NCI-H2227 (cell line): ENCODE measurements at regions not wholly inside any gene's neighbourhood (a gene's known extent, or its start where the extent isn't known, plus 50 kb on each side); places are given as distances from the start of the nearest gene placed in this dataset.
"Not testable (repeated sequence)": the region's sequence is repeated elsewhere in the genome, so short reads cannot be mapped to it uniquely, and the experiment has no call there.

Experiments
- DNase-seq: peaks from one replicate; lab custom pipeline; 2025; ENCODE audit not compliant: unreplicated experiment; lab: John Stamatoyannopoulos, UW

DNA sequence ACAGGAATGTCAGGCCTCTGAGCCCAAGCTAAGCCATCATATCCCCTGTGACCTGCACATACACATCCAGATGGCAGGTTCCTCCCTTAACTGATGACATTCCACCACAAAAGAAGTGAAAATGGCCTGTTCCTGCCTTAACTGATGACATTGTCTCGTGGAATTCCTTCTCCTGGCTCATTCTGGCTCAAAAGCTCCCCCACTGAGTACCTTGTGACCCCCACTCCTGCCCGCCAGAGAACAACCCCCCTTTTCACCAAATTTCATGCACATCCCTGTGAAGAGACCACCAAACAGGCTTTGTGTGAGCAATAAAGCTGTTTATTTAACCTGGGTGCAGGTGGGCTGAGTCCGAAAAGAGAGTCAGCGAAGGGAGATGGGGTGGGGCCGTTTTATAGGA lies 447.4 kb downstream of the FGF13 start:
- not testable (repeated sequence) for DNase-seq

DNA sequence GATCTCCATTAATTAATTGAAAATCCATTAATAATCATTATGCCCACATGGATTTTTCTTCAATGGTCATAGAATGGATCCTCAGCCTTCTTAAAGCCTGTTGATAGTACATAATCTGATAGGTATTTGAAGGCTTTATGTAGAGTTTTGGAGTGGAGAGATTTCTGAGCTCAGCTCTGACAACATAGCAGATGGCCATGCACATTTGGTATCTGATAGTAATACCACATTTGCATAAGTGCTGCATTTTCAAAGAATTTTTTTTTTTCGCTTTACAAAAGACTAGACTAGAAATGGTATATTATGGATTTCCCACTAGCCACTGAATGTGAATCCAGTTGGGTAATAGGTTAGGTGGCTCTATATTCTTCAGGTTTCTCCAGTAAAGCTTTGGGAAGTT lies 440.6 kb downstream of the FGF13 start:
- DNase-seq: no peak

- not testable (repeated sequence) for DNase-seq
Observed at GRCh38 chrX:138282598-138283150, 428.8 kb downstream of the FGF13 start.

DNA sequence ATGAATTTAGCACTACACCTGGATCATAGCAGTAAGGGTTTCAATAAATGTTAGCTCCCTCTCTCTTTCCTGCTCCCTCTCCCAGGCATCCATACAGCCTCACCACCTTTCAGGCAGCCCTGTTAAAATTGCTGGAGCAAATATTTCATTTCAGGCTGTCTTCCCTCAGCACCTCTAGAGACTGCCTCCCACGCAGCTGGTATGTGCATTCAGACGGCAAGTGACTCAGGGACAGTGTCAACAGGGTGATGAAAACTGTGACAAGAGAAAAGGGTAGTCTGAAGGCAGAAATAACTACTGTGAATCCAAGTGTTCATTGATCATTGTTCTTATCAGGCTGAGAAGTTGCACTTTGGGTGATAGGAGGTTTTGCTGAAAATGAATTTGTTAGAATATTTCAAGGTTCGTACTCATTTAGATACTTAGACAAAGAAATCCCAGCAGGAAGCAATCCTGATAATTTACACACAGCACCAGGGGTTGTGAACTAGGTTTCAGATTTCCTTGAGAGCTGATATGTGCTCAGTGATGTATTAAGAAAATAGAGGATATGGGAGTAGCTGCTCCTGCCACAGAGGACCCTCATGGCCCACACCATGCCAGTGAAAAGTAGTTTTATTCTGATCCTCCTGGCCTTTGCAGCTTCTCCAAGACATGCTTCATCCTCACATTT lies 424.2 kb downstream of the FGF13 start:
- no peak for DNase-seq

GRCh38 chrX:138294951-138295350 lies 416.6 kb downstream of the FGF13 start:
- no peak for DNase-seq

DNA sequence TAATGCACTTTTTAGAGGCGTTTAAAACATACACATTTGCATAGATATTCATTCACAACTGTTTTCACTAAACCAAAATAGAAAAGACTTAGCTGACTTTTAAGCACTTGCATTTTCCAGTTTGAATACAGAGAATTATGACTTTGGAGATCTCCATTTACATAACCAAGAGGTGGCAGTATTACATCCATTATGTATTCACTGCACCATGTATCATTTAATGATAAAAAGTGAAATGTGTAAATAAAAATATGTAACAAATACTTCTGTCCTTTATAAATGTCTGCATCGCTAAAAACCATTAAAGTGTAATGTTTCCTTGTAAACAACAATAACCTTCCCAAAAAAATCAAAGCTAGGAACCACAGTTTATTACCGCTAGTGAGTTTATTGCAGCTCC lies 413.2 kb downstream of the FGF13 start:
- no peak for DNase-seq

- no peak for DNase-seq
Observed at GRCh38 chrX:138345801-138346200, 365.7 kb downstream of the FGF13 start.

DNA sequence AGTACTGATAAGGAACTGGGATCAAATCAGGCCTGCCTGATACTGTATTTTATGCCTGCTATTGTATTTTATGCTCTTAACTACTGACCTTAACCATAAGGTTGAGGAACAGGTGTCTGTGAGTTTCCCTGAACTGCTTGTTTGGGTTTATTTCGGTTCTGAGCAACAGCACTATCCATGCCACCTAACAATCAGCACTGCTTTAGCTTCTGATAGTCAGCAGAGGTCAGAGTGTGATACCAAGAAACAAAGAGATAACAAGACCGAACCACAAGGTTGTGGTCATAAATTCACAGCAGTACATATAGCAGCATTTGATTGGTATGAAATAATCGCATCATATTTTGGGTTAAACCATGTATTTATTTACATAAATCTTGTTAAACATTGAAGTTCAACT lies 362.2 kb downstream of the FGF13 start:
- DNase-seq: no peak

DNA sequence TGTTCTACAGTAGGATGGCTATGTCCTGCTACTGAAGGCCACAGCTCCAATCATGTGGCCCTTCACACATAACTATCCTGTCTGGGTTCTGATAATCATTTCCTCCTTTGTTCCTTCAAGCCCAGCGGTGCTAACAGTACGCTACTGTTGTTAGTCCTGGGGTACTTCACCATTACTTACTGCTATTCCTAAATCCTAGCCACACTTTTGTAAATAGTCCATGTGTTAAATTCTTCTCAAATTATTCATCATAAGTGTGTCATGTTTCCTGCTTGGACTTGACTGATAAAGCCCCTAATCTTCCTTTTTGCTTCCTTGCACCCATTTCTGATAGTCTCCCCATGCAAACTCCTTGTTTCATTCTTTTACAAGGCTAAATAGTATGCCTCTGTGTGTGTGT lies 332.6 kb downstream of the FGF13 start:
- no peak for DNase-seq

DNA sequence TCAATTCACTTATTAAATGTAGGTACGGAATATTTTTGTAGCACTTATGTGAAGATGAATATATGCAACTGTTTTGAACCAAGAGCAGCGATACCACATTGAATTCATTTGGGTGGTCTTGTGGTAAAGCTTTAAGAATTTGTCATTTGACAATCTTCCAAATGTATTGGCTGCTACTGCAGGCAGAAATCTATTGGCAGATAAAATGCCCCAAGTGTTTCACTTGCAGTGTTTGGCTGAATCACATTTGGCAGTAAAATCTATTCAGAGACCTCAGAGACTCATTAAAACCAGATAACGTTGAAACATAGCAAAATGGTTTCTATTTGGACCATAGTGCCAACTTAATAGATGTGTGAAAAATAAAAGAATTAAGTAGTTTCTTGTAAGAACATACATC lies 303.4 kb downstream of the FGF13 start:
- DNase-seq: no peak

GRCh38 chrX:138411048-138411447 lies 300.5 kb downstream of the FGF13 start:
- DNase-seq: no peak
